Neural cell (in vitro differentiated cells): ENCODE measurements at regions not wholly inside any gene's neighbourhood (a gene's known extent, or its start where the extent isn't known, plus 50 kb on each side); places are given as distances from the start of the nearest gene placed in this dataset.

Source experiments
- H2AFZ ChIP-seq: fragments of 200-600, 300-800 bp; sonication (generic), shearing (Covaris generic); 2 replicates; pipeline ENCODE4 v1.6.0; 2014; ENCODE audit warnings: low read depth, mild to moderate bottlenecking, antibody characterized with exemption, low read length, moderate library complexity
- H3F3A ChIP-seq: fragments of 200-600 bp; shearing (Covaris generic); 2 replicates; pipeline ENCODE4 v1.6.1; 2016; ENCODE audit warnings: mild to moderate bottlenecking, moderate library complexity, mixed read lengths, antibody characterized with exemption, low read length; ENCODE audit not compliant: insufficient read depth, poor library complexity, severe bottlenecking
- H3K27ac ChIP-seq: fragments of 200-600, 300-800 bp; sonication (generic), shearing (Covaris generic); 2 replicates; pipeline ENCODE4 v1.5.1; 2014; ENCODE audit warnings: mild to moderate bottlenecking, low read length, moderate library complexity
- H3K27me3 ChIP-seq: fragments of 300-800, 200-600 bp; sonication (generic), shearing (Covaris generic); 2 replicates; pipeline ENCODE4 v1.6.0; 2014; ENCODE audit warnings: mild to moderate bottlenecking, low read depth, low read length, moderate library complexity; ENCODE audit not compliant: insufficient read depth
- H3K36me3 ChIP-seq: fragments of 300-800, 200-600 bp; sonication (generic), shearing (Covaris generic); 2 replicates; pipeline ENCODE4 v1.5.1; 2014; ENCODE audit warnings: mild to moderate bottlenecking, antibody characterized with exemption, low read length, moderate library complexity; ENCODE audit not compliant: insufficient read depth
- H3K4me2 ChIP-seq: fragments of 300-800, 200-600 bp; sonication (generic), shearing (Covaris generic); 2 replicates; pipeline ENCODE4 v1.6.0; 2014; ENCODE audit warnings: mild to moderate bottlenecking, low read length
- H3K4me3 ChIP-seq: fragments of 300-800, 200-600 bp; sonication (generic), shearing (Covaris generic); 2 replicates; pipeline ENCODE4 v1.5.1; 2014; ENCODE audit warnings: mild to moderate bottlenecking, low read length, moderate library complexity
- H3K79me2 ChIP-seq: fragments of 200-600 bp; shearing (Covaris generic); replicated peaks from 2 replicates; pipeline ENCODE4 v1.6.0; 2014; ENCODE audit warnings: mild to moderate bottlenecking, low read length, moderate library complexity; ENCODE audit not compliant: insufficient read depth
- H3K9ac ChIP-seq: fragments of 300-800, 200-600 bp; sonication (generic), shearing (Covaris generic); 2 replicates; pipeline ENCODE4 v1.6.1; 2016; ENCODE audit warnings: mild to moderate bottlenecking, low read length, mixed read lengths
- H3K9me2 ChIP-seq: fragments of 200-600 bp; shearing (Covaris generic); 2 replicates; pipeline ENCODE4 v1.6.1; 2016; ENCODE audit warnings: mild to moderate bottlenecking, low read length, mixed read lengths; ENCODE audit not compliant: insufficient read depth
- H3K9me3 ChIP-seq: fragments of 200-600, 300-800 bp; sonication (generic), shearing (Covaris generic); 2 replicates; pipeline ENCODE4 v1.6.1; 2016; ENCODE audit warnings: mild to moderate bottlenecking, mixed run types, low read length, moderate library complexity, mixed read lengths
- H4K20me1 ChIP-seq: fragments of 200-600 bp; shearing (Covaris generic); 2 replicates; pipeline ENCODE4 v1.6.1; 2016; ENCODE audit warnings: mild to moderate bottlenecking, mixed run types; ENCODE audit not compliant: insufficient read depth
- CTCF ChIP-seq: fragments of 450-650 bp; IDR thresholded peaks from 2 replicates; pipeline ENCODE4 v1.5.1; 2014; ENCODE audit warnings: antibody characterized with exemption, mild to moderate bottlenecking, moderate library complexity; ENCODE audit not compliant: poor library complexity, severe bottlenecking
- EP300 ChIP-seq: fragments of 450-650 bp; conservative IDR thresholded peaks from 2 replicates; pipeline ENCODE4 v1.6.1; 2014; ENCODE audit warnings: antibody characterized with exemption, mild to moderate bottlenecking, moderate library complexity; ENCODE audit not compliant: poor library complexity, severe bottlenecking
- EZH2 ChIP-seq: fragments of 200-600, 300-800 bp; shearing (Covaris generic), sonication (generic); IDR thresholded peaks from 2 replicates; pipeline ENCODE4 v1.6.1; 2014; ENCODE audit warnings: antibody characterized with exemption, low read length, borderline replicate concordance, mild to moderate bottlenecking; ENCODE audit not compliant: insufficient read depth, poor library complexity, severe bottlenecking
- MXI1 ChIP-seq: fragments of 450-650 bp; conservative IDR thresholded peaks from 2 replicates; pipeline ENCODE4 v1.6.1; 2014; ENCODE audit warnings: antibody characterized with exemption, mild to moderate bottlenecking; ENCODE audit not compliant: poor library complexity, severe bottlenecking
- POLR2AphosphoS5 ChIP-seq: IDR thresholded peaks from 2 replicates; pipeline ENCODE4 v1.6.1; 2012
- RAD21 ChIP-seq: fragments of 450-650 bp; conservative IDR thresholded peaks from 2 replicates; pipeline ENCODE4 v1.6.1; 2014; ENCODE audit warnings: antibody characterized with exemption, mild to moderate bottlenecking, moderate library complexity
- REST ChIP-seq: IDR thresholded peaks from 2 replicates; pipeline ENCODE4 v1.6.1; 2012; ENCODE audit warnings: borderline replicate concordance
- SMC3 ChIP-seq: fragments of 450-650 bp; conservative IDR thresholded peaks from 2 replicates; pipeline ENCODE4 v1.6.1; 2014; ENCODE audit warnings: antibody characterized with exemption, mild to moderate bottlenecking, moderate library complexity; ENCODE audit not compliant: poor library complexity
- TAF1 ChIP-seq: IDR thresholded peaks from 2 replicates; pipeline ENCODE4 v1.6.1; 2012; ENCODE audit warnings: low read depth

- no peak overlapping the region for H3K9ac ChIP-seq
These were observed 445.6 kb downstream of the PLPP3 start for GRCh38 chr1:56133522-56134472.

More at GRCh38 chr1:56133522-56134472, 445.6 kb downstream of the PLPP3 start:
- Histone ChIP-seq H3K36me3 (no peaks in the 10 kb centered on the region), H3K4me2 (no peak overlapping the region), H3F3A (no peaks in the 10 kb centered on the region), H3K9me2 (no peaks in the 10 kb centered on the region), H2AFZ (no peak overlapping the region), H3K9me3 (no peaks in the 10 kb centered on the region), H3K4me3 (no peak overlapping the region), H3K27me3 (no peaks in the 10 kb centered on the region), H3K27ac (no peak overlapping the region), H3K79me2 (no peaks in the 10 kb centered on the region), H4K20me1 (no peaks in the 10 kb centered on the region)
- TF ChIP-seq CTCF (no peak), EP300 (no peak), POLR2AphosphoS5 (no peak), SMC3 (no peak), TAF1 (no peak), REST (no peak), RAD21 (no peak), EZH2 (no peak), MXI1 (no peak)
